Activated CD4-positive, alpha-beta T cell treated with anti-CD3 and anti-CD28 coated beads for 36 hours (primary cell): ENCODE measurements at regions not wholly inside any gene's neighbourhood (a gene's known extent, or its start where the extent isn't known, plus 50 kb on each side); places are given as distances from the start of the nearest gene placed in this dataset.
"Not testable (repeated sequence)": the region's sequence is repeated elsewhere in the genome, so short reads cannot be mapped to it uniquely, and the experiment has no call there.

Experiments used
- ATAC-seq: fragments of 200-7000 bp; cut with Tn5 transposase; one replicate; pipeline ENCODE4 v1.10.0; 2021; ENCODE audit warnings: mild to moderate bottlenecking, moderate library complexity
- CTCF ChIA-PET: fragments of 350-600 bp; sonication (Branson Sonifier 250); formaldehyde crosslinking; loops from one replicate; lab custom pipeline; 2021; ENCODE audit warnings: antibody characterized with exemption; lab: Charles Lee
- POLR2A ChIA-PET: fragments of 350-600 bp; sonication (Branson Sonifier 250); formaldehyde crosslinking; loops from one replicate; lab custom pipeline; 2021; ENCODE audit warnings: antibody characterized with exemption, inconsistent platforms; lab: Charles Lee
- DNase-seq: peaks from one replicate; pipeline ENCODE4 v3.0.0-alpha.2; 2020
- H3K27ac Mint-ChIP-seq: one replicate; pipeline ENCODE4 v1.8.0; 2021; ENCODE audit warnings: mixed read lengths
- H3K27me3 Mint-ChIP-seq: one replicate; pipeline ENCODE4 v1.8.0; 2021; ENCODE audit warnings: mixed read lengths
- H3K36me3 Mint-ChIP-seq: one replicate; pipeline ENCODE4 v1.8.0; 2021; ENCODE audit warnings: low read depth, mixed read lengths
- H3K4me1 Mint-ChIP-seq: one replicate; pipeline ENCODE4 v1.8.0; 2021; ENCODE audit warnings: mixed read lengths
- H3K4me3 Mint-ChIP-seq: one replicate; pipeline ENCODE4 v1.8.0; 2021; ENCODE audit warnings: mild to moderate bottlenecking, moderate library complexity, mixed read lengths
- H3K9me3 Mint-ChIP-seq: one replicate; pipeline ENCODE4 v1.8.0; 2021; ENCODE audit warnings: low read depth, mixed read lengths
- intact Hi-C, 2 experiments: fragments of 100-400 bp; cut with DNase I in 1 of 2; cut with micrococcal nuclease in 1 of 2; formaldehyde crosslinking; loops; one replicate each; pipeline versions ENCODE4 v1.14.2 to v1.15.1; 2022 to 2024; cut with DNase I, micrococcal nuclease

- Mint-ChIP-seq H3K9me3 (no peaks in the 10 kb centered on the region), H3K27me3 (peaks cover 3% of the 10 kb centered on the region), H3K27ac (no peak overlapping the region), H3K4me1 (no peaks in the 10 kb centered on the region), H3K36me3 (no peaks in the 10 kb centered on the region), H3K4me3 (no peak overlapping the region)
- intact Hi-C loops: loop anchor here in 1 of 2 experiments (5.0 kb wide), 1 partner anchor 127 kb away; no protein-coding TSS in a partner anchor
- ChIA-PET POLR2A (no interaction called here), CTCF (interaction anchor here (0.6 to 4.1 kb wide), 4 partner anchors 12 to 531 kb away, joined by 3 to 58 read pairs (median 4); no protein-coding TSS in a partner anchor)
- DNase-seq: no peak
- ATAC-seq: no peak
Measured at GRCh38 chr3:159258934-159259333, 457.1 kb downstream of the MFSD1 start.

- ATAC-seq: no peak
- ChIA-PET POLR2A (no interaction called here), CTCF (interaction anchor here (0.8 to 4.1 kb wide), 18 partner anchors 9 to 533 kb away, joined by 3 to 58 read pairs (median 4); no protein-coding TSS in a partner anchor)
- intact Hi-C loops: loop anchor here (1.0 to 5.0 kb wide), 6 partner anchors 342 to 747 kb away; no protein-coding TSS in a partner anchor
- H3K9me3 Mint-ChIP-seq: no peaks in the 10 kb centered on the region
- no peak overlapping the region for H3K27ac Mint-ChIP-seq
- no peak overlapping the region for H3K4me3 Mint-ChIP-seq
- H3K36me3 Mint-ChIP-seq: no peaks in the 10 kb centered on the region
- DNase-seq: peak; percentile 56
- peaks cover 3% of the 10 kb centered on the region for H3K27me3 Mint-ChIP-seq
- no peaks in the 10 kb centered on the region for H3K4me1 Mint-ChIP-seq
Measured at GRCh38 chr3:159260049-159260662, 458.3 kb downstream of the MFSD1 start.

GRCh38 chr3:159261333-159261732 is 459.5 kb downstream of the MFSD1 start:
- H3K27ac Mint-ChIP-seq, H3K4me3 Mint-ChIP-seq, DNase-seq, H3K36me3 Mint-ChIP-seq, POLR2A ChIA-PET, H3K9me3 Mint-ChIP-seq, H3K4me1 Mint-ChIP-seq, H3K27me3 Mint-ChIP-seq, ATAC-seq: not testable (repeated sequence)
- CTCF ChIA-PET: interaction anchor here (1.0 to 4.1 kb wide), 6 partner anchors 12 to 416 kb away, joined by 3 to 58 read pairs (median 4); no protein-coding TSS in a partner anchor
- intact Hi-C loops: loop anchor here in 1 of 2 experiments (2.0 to 5.0 kb wide), 2 partner anchors 535 to 746 kb away; no protein-coding TSS in a partner anchor

GRCh38 chr3:159263750-159264553 is 462.1 kb downstream of the MFSD1 start:
- ATAC-seq (no peak), DNase-seq (peak; percentile 24)
- no peak overlapping the region for H3K4me3 Mint-ChIP-seq
- no peak overlapping the region for H3K27ac Mint-ChIP-seq
- H3K27me3 Mint-ChIP-seq: peaks cover 6% of the 10 kb centered on the region
- intact Hi-C loops: loop anchor here (1.0 to 5.0 kb wide), 2 partner anchors 541 to 743 kb away; no protein-coding TSS in a partner anchor
- H3K4me1 Mint-ChIP-seq: no peaks in the 10 kb centered on the region
- H3K9me3 Mint-ChIP-seq: no peaks in the 10 kb centered on the region
- POLR2A ChIA-PET: no interaction called here
- CTCF ChIA-PET: interaction anchor here (0.9 to 3.6 kb wide), 4 partner anchors 11 to 541 kb away, joined by 3 to 24 read pairs (median 10); no protein-coding TSS in a partner anchor
- H3K36me3 Mint-ChIP-seq: no peaks in the 10 kb centered on the region

GRCh38 chr3:159265705-159266104 is 463.9 kb downstream of the MFSD1 start:
- no peaks in the 10 kb centered on the region for H3K9me3 Mint-ChIP-seq
- ATAC-seq (no peak), DNase-seq (no peak)
- H3K4me1 Mint-ChIP-seq: no peaks in the 10 kb centered on the region
- H3K4me3 Mint-ChIP-seq: no peak overlapping the region
- H3K27me3 Mint-ChIP-seq: peaks cover 5% of the 10 kb centered on the region
- ChIA-PET POLR2A (no interaction called here), CTCF (interaction anchor here (0.7 to 3.6 kb wide), 4 partner anchors 13 to 681 kb away, joined by 3 to 24 read pairs (median 10); no protein-coding TSS in a partner anchor)
- no peak overlapping the region for H3K27ac Mint-ChIP-seq
- no peaks in the 10 kb centered on the region for H3K36me3 Mint-ChIP-seq
- intact Hi-C loops: no loop called here

GRCh38 chr3:159266779-159267178 is 464.9 kb downstream of the MFSD1 start:
- CTCF ChIA-PET: interaction anchor here (0.6 to 3.6 kb wide), 5 partner anchors 14 to 982 kb away, joined by 3 to 24 read pairs (median 6); no protein-coding TSS in a partner anchor

GRCh38 chr3:159271799-159272512 is 470.1 kb downstream of the MFSD1 start:
- POLR2A ChIA-PET: no interaction called here
- DNase-seq (no peak), ATAC-seq (no peak)
- Mint-ChIP-seq H3K36me3 (no peaks in the 10 kb centered on the region), H3K27ac (no peak overlapping the region), H3K4me3 (no peak overlapping the region), H3K9me3 (no peaks in the 10 kb centered on the region), H3K4me1 (no peaks in the 10 kb centered on the region), H3K27me3 (peaks cover 7% of the 10 kb centered on the region)
- intact Hi-C loops: no loop called here
- CTCF ChIA-PET: no interaction called here

More at GRCh38 chr3:159266779-159267178, 464.9 kb downstream of the MFSD1 start:
- no peak overlapping the region for H3K27ac Mint-ChIP-seq
- H3K27me3 Mint-ChIP-seq: peaks cover 6% of the 10 kb centered on the region
- ATAC-seq (no peak), DNase-seq (peak; percentile 46)
- intact Hi-C loops: loop anchor here in 1 of 2 experiments (1.0 kb wide), 1 partner anchor 539 kb away; no protein-coding TSS in a partner anchor
- H3K4me1 Mint-ChIP-seq: no peaks in the 10 kb centered on the region
- no peaks in the 10 kb centered on the region for H3K36me3 Mint-ChIP-seq
- H3K9me3 Mint-ChIP-seq: no peaks in the 10 kb centered on the region
- no peak overlapping the region for H3K4me3 Mint-ChIP-seq
- POLR2A ChIA-PET: no interaction called here

- H3K36me3 Mint-ChIP-seq: no peaks in the 10 kb centered on the region
- POLR2A ChIA-PET: no interaction called here
- H3K9me3 Mint-ChIP-seq: no peaks in the 10 kb centered on the region
- H3K4me1 Mint-ChIP-seq: no peaks in the 10 kb centered on the region
- no peak overlapping the region for H3K4me3 Mint-ChIP-seq
- CTCF ChIA-PET: no interaction called here
- no peak for ATAC-seq
- H3K27me3 Mint-ChIP-seq: peaks cover 5% of the 10 kb centered on the region
- intact Hi-C loops: no loop called here
- no peak overlapping the region for H3K27ac Mint-ChIP-seq
- DNase-seq: no peak
Measured at GRCh38 chr3:159273070-159273469, 471.2 kb downstream of the MFSD1 start.

- POLR2A ChIA-PET: no interaction called here
- H3K27ac Mint-ChIP-seq: no peak overlapping the region
- CTCF ChIA-PET: no interaction called here
- no peaks in the 10 kb centered on the region for H3K36me3 Mint-ChIP-seq
- no peak overlapping the region for H3K4me3 Mint-ChIP-seq
- no peaks in the 10 kb centered on the region for H3K9me3 Mint-ChIP-seq
- no peaks in the 10 kb centered on the region for H3K4me1 Mint-ChIP-seq
- intact Hi-C loops: no loop called here
- DNase-seq (peak; percentile 33), ATAC-seq (no peak)
- peaks cover 5% of the 10 kb centered on the region for H3K27me3 Mint-ChIP-seq
Measured at GRCh38 chr3:159273608-159274007, 471.8 kb downstream of the MFSD1 start.

- Mint-ChIP-seq H3K36me3 (no peaks in the 10 kb centered on the region), H3K4me1 (no peaks in the 10 kb centered on the region), H3K27me3 (peaks cover 5% of the 10 kb centered on the region), H3K27ac (no peak overlapping the region), H3K9me3 (peaks cover 2% of the 10 kb centered on the region), H3K4me3 (no peak overlapping the region)
- ATAC-seq (no peak), DNase-seq (no peak)
- ChIA-PET CTCF (no interaction called here), POLR2A (no interaction called here)
- intact Hi-C loops: no loop called here
Measured at GRCh38 chr3:159275741-159276140, 473.9 kb downstream of the MFSD1 start.

- peaks cover 2% of the 10 kb centered on the region for H3K9me3 Mint-ChIP-seq
- ChIA-PET POLR2A (no interaction called here), CTCF (interaction anchor here (1.0 kb wide), 1 partner anchor 17 kb away, joined by 3 read pairs; no protein-coding TSS in a partner anchor)
- H3K27me3 Mint-ChIP-seq: peaks cover 3% of the 10 kb centered on the region
- H3K36me3 Mint-ChIP-seq: no peaks in the 10 kb centered on the region
- ATAC-seq (no peak), DNase-seq (no peak)
- H3K27ac Mint-ChIP-seq: no peak overlapping the region
- no peaks in the 10 kb centered on the region for H3K4me1 Mint-ChIP-seq
- intact Hi-C loops: no loop called here
- H3K4me3 Mint-ChIP-seq: no peak overlapping the region
Measured at GRCh38 chr3:159277814-159278213, 476.0 kb downstream of the MFSD1 start.
